ENCODE measurements at regions not wholly inside any gene's neighbourhood (a gene's known extent, or its start where the extent isn't known, plus 50 kb on each side); places are given as distances from the start of the nearest gene placed in this dataset.

DNA sequence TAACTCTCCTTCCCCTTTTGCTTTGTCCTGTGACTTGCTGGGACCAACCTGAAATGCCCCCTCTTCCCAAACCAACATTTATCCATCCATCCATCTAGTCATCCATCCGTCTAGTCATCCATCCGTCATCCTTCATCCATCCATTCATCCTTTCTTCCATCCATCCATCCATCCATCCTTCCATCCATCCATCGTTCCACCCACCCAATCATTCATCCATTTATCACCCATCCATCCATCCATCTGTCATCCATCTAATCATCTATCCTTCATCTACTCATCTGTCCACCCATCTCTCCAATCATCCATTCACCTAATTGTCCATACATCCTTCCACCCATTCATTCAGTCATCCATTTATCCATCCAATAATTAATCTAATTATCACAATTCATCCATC, 92.7 kb downstream of the EDN3 start:
- no peak for TF ChIP-seq ATF2 (IDR thresholded peaks at IDR 0.05; ENCODE audit: low read length)
- no peak for TF ChIP-seq CTCF (IDR thresholded peaks at IDR 0.05; ENCODE audit: control extremely low read depth in 1 of 3, insufficient read depth in 1 of 3, low read depth in 1 of 3, low read length in 3 of 3)
- no peak for TF ChIP-seq TCF12 (IDR thresholded peaks at IDR 0.05; ENCODE audit: low read depth, low read length)
- no peak for TF ChIP-seq POLR2AphosphoS5 (IDR thresholded peaks at IDR 0.05; ENCODE audit: low read depth, low read length)
- TF ChIP-seq POLR2A (IDR thresholded peaks at IDR 0.05; ENCODE audit: control extremely low read depth in 1 of 2, low read depth in 2 of 2, low read length in 2 of 2), result no peak
- TF ChIP-seq EZH2 (IDR thresholded peaks at IDR 0.05; ENCODE audit: low read depth, low read length, severe bottlenecking), result no peak
- no peak for TF ChIP-seq HDAC2 (IDR thresholded peaks at IDR 0.05; ENCODE audit: borderline replicate concordance in 1 of 2, low read depth in 2 of 2, low read length in 2 of 2)
- TF ChIP-seq NRF1 (IDR thresholded peaks at IDR 0.05; ENCODE audit: low read depth, low read length), result no peak
- TF ChIP-seq SP1 (IDR thresholded peaks at IDR 0.05; ENCODE audit: low read depth, low read length), result no peak
- no peak for TF ChIP-seq POU5F1 (IDR thresholded peaks at IDR 0.05; ENCODE audit: low read depth, low read length)
- no peak for TF ChIP-seq MAX (IDR thresholded peaks at IDR 0.05)
- no peak for TF ChIP-seq RAD21 (IDR thresholded peaks at IDR 0.05 in 1 of 2, conservative IDR thresholded peaks at IDR 0.05 in 1 of 2; ENCODE audit: low read depth in 2 of 2, low read length in 2 of 2)
